NT2/D1 (cell line): ENCODE measurements at regions not wholly inside any gene's neighbourhood (a gene's known extent, or its start where the extent isn't known, plus 50 kb on each side); places are given as distances from the start of the nearest gene placed in this dataset.

Source experiments
- YY1 ChIP-seq: IDR thresholded peaks from 2 replicates; pipeline ENCODE4 v1.6.1; 2011; ENCODE audit not compliant: insufficient read length, insufficient read depth
- ZNF274 ChIP-seq: IDR thresholded peaks from 2 replicates; pipeline ENCODE4 v1.6.1; 2011; ENCODE audit warnings: mild to moderate bottlenecking, low read depth, low read length

GRCh38 chr13:74969419-74969818, 512.5 kb downstream of the TBC1D4 start:
- TF ChIP-seq YY1, result no peak
- no peak for TF ChIP-seq ZNF274
